ENCODE measurements at regions not wholly inside any gene's neighbourhood (a gene's known extent, or its start where the extent isn't known, plus 50 kb on each side); places are given as distances from the start of the nearest gene placed in this dataset.

DNA sequence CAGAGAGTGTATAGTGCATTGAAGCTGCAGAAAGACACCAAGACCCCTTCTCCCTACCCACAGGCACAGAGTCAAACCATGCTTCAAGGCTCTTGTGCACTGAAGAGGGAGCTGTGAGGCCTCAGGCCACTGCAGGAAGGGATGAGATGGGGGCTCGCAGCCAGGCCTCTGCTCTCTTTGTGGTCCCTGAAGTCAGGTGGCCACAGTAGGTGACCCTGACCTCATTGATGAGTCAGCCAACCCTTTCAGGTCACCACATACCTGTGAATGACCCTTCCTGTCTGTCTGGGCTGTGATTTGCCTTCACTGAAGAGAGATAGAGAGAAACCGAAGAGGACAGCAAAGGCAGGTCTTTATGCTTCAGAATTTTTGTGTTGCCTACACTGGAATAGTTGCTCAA lies 372.1 kb downstream of the ACTL7B start:
- Histone ChIP-seq H3K27ac (ENCODE audit: poor library complexity, severe bottlenecking) (no peak overlapping the region), H3K4me1 (ENCODE audit: insufficient read depth, poor library complexity, severe bottlenecking) (peaks cover 24% of the 10 kb centered on the region), H3K9me3 (ENCODE audit: severe bottlenecking) (no peaks in the 10 kb centered on the region), H3K36me3 (ENCODE audit: low read depth) (no peaks in the 10 kb centered on the region), H3K27me3 (ENCODE audit: insufficient read depth, poor library complexity, severe bottlenecking) (no peaks in the 10 kb centered on the region), H3K4me3 (ENCODE audit: severe bottlenecking) (no peak overlapping the region)
- TF ChIP-seq, protein P1, sequence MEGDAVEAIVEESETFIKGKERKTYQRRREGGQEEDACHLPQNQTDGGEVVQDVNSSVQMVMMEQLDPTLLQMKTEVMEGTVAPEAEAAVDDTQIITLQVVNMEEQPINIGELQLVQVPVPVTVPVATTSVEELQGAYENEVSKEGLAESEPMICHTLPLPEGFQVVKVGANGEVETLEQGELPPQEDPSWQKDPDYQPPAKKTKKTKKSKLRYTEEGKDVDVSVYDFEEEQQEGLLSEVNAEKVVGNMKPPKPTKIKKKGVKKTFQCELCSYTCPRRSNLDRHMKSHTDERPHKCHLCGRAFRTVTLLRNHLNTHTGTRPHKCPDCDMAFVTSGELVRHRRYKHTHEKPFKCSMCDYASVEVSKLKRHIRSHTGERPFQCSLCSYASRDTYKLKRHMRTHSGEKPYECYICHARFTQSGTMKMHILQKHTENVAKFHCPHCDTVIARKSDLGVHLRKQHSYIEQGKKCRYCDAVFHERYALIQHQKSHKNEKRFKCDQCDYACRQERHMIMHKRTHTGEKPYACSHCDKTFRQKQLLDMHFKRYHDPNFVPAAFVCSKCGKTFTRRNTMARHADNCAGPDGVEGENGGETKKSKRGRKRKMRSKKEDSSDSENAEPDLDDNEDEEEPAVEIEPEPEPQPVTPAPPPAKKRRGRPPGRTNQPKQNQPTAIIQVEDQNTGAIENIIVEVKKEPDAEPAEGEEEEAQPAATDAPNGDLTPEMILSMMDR (IDR thresholded peaks at IDR 0.05; ENCODE audit: poor library complexity, severe bottlenecking) = no peak
- no peak for DNase-seq (ENCODE audit: low spot score)
- ATAC-seq (ENCODE audit: low read depth) = no peak

DNA sequence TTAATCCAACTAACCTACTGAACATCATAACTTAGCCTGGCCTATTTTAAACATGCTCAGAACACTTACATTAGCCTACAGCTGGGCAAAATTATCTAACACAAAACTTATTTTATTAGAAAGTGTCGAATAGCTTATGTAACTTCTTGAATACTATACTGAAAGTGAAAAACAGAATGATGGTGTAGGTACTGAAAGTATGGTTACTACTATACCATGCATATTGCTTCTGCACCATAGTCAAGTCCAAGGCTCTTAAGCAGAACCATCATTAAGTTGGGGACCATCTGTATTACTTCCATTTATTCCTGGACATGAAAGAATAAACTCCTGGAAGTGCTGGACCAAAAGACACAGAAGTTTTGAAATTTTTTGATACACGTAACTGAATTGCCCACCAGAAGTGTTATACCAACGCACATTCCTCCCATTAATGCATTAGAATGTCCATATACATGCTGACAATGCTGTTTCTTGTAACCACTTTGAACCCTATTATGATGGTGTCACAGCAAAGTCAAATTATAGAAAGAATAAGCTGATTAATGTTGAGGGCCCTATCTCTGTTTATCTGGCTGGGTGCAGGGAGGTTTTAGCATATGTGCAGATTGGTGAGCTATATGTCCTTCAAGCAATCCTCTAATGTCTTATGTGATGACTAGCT lies 375.7 kb downstream of the ACTL7B start:
- ATAC-seq (ENCODE audit: low read depth) = no peak
- DNase-seq (ENCODE audit: low spot score) = no peak
- peak overlapping the region; percentile 95 for H3K27ac ChIP-seq (ENCODE audit: poor library complexity, severe bottlenecking)

DNA sequence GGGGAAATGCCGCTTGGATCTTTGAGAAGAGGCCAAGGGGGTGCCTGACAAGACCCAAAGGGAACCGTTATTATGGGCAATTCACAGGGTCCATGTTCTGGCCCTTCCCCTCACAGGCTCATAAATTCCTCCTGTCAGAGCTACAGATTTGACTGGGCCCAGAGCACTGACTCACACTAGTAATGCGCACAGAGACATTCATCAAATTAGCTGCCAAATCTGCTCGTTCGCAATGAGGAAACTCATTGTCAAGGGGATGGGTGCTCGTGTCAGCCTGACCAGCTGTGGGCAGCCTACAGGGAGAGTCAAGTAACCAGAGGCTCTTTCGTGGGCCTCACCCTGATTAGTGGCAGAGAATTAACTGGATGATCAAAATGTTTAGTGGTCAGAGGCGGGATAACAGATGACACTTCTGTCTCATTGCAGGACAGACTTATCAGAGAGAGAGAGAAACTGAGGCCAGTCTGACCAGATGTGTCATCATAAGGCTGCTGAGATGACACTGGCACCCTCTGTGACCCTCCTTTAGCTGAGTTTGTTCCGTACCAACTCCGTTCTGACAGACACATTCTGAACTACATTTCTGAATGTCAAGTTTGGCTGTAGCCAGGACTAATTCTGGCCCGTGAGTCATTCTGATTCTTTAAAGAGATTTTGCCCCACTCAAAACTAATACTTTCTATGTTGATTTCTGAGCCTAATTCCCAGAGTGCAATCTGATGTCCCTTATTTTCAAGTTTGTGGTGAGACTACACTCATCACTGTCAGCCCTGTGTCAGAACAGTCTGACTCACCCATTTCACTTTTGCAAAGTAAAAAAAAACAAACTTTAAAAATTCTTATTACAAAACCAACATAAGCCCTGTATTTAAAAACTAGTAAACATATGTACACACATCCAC lies 377.1 kb downstream of the ACTL7B start:
- no peak overlapping the region for H3K4me3 ChIP-seq (ENCODE audit: severe bottlenecking)
- TF ChIP-seq, protein P1 (IDR thresholded peaks at IDR 0.05; ENCODE audit: poor library complexity, severe bottlenecking) = peak; percentile 15
- no peaks in the 10 kb centered on the region for H3K9me3 ChIP-seq (ENCODE audit: severe bottlenecking)
- ATAC-seq (ENCODE audit: low read depth) = peak; percentile 73
- peaks cover 54% of the 10 kb centered on the region for H3K4me1 ChIP-seq (ENCODE audit: insufficient read depth, poor library complexity, severe bottlenecking)
- peak overlapping the region; percentile 95 for H3K27ac ChIP-seq (ENCODE audit: poor library complexity, severe bottlenecking)
- DNase-seq (ENCODE audit: low spot score) = peak; percentile 89
- H3K36me3 ChIP-seq (ENCODE audit: low read depth) = no peaks in the 10 kb centered on the region
- no peaks in the 10 kb centered on the region for H3K27me3 ChIP-seq (ENCODE audit: insufficient read depth, poor library complexity, severe bottlenecking)

More for the DNA sequence above, 375.7 kb downstream of the ACTL7B start:
- Histone ChIP-seq H3K4me3 (ENCODE audit: severe bottlenecking) (no peak overlapping the region), H3K36me3 (ENCODE audit: low read depth) (no peaks in the 10 kb centered on the region), H3K4me1 (ENCODE audit: insufficient read depth, poor library complexity, severe bottlenecking) (peaks cover 56% of the 10 kb centered on the region), H3K9me3 (ENCODE audit: severe bottlenecking) (no peaks in the 10 kb centered on the region), H3K27me3 (ENCODE audit: insufficient read depth, poor library complexity, severe bottlenecking) (no peaks in the 10 kb centered on the region)
- TF ChIP-seq, protein P1 (IDR thresholded peaks at IDR 0.05; ENCODE audit: poor library complexity, severe bottlenecking) = no peak

DNA sequence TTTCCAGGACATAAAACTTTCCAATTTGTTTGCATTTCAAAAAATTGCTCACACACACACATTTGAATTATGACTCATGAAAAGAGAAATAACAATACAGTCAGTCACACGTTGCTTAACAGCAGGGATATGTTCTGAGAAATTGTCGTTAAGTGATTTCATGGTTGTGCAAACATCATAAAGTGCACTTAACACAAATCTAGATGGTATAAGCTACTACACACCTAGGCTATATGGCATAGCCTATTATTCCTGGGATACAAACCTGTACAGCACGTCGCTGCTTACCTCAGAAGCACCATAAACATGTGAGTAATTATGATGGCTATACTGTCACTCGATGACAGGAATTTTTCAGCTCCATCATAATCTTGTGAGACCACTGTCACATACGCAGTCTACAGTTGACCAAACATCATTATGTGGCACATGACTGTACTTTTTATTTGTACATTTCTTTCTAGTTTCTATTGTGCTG lies 378.2 kb downstream of the ACTL7B start:
- no peaks in the 10 kb centered on the region for H3K9me3 ChIP-seq (ENCODE audit: severe bottlenecking)
- DNase-seq (ENCODE audit: low spot score) (no peak), ATAC-seq (ENCODE audit: low read depth) (peak; percentile 35)
- H3K4me1 ChIP-seq (ENCODE audit: insufficient read depth, poor library complexity, severe bottlenecking) = peaks cover 65% of the 10 kb centered on the region
- H3K4me3 ChIP-seq (ENCODE audit: severe bottlenecking) = no peak overlapping the region
- TF ChIP-seq, protein P1 (IDR thresholded peaks at IDR 0.05; ENCODE audit: poor library complexity, severe bottlenecking) = no peak
- H3K27ac ChIP-seq (ENCODE audit: poor library complexity, severe bottlenecking) = peak overlapping the region; percentile 95
- no peaks in the 10 kb centered on the region for H3K27me3 ChIP-seq (ENCODE audit: insufficient read depth, poor library complexity, severe bottlenecking)
- no peaks in the 10 kb centered on the region for H3K36me3 ChIP-seq (ENCODE audit: low read depth)

Measured in RWPE2 (cell line).